GM23338 (cell line): ENCODE measurements at regions not wholly inside any gene's neighbourhood (a gene's known extent, or its start where the extent isn't known, plus 50 kb on each side); places are given as distances from the start of the nearest gene placed in this dataset.

ENCODE experiments used
- ATAC-seq: fragments of 200-7000 bp; cut with Tn5 transposase; 3 replicates; pipeline ENCODE4 v1.9.1; 2020
- DNase-seq: peaks from one replicate; pipeline ENCODE4 v3.0.0-alpha.2; 2015; ENCODE audit warnings: low spot score
- H2AFZ ChIP-seq: fragments of 200-600 bp; sonication (generic); 2 replicates; pipeline ENCODE4 v1.8.0; 2016; ENCODE audit warnings: antibody characterized with exemption, mild to moderate bottlenecking, moderate library complexity
- H3F3A ChIP-seq: fragments of 200-600 bp; sonication (generic); replicated peaks from 2 replicates; pipeline ENCODE4 v1.8.0; 2017; ENCODE audit warnings: antibody characterized with exemption, mixed run types, low read depth
- H3K27ac ChIP-seq: fragments of 200-600 bp; sonication (generic); 2 replicates; pipeline ENCODE4 v1.6.1; 2016; ENCODE audit warnings: low read depth
- H3K27me3 ChIP-seq: fragments of 200-600 bp; sonication (generic); 2 replicates; pipeline ENCODE4 v1.8.0; 2016; ENCODE audit warnings: mild to moderate bottlenecking, mixed run types, moderate library complexity; ENCODE audit not compliant: insufficient read depth
- H3K36me3 ChIP-seq: fragments of 200-600 bp; sonication (generic); 2 replicates; pipeline ENCODE4 v1.8.0; 2016; ENCODE audit warnings: mild to moderate bottlenecking; ENCODE audit not compliant: insufficient read depth
- H3K4me1 ChIP-seq: fragments of 200-600 bp; sonication (generic); 2 replicates; pipeline ENCODE4 v1.8.0; 2016; ENCODE audit warnings: mild to moderate bottlenecking, moderate library complexity; ENCODE audit not compliant: insufficient read depth
- H3K4me2 ChIP-seq: fragments of 200-600 bp; sonication (generic); 2 replicates; pipeline ENCODE4 v1.7.1; 2017; ENCODE audit warnings: mixed run types
- H3K4me3 ChIP-seq: fragments of 200-600 bp; sonication (generic); 2 replicates; pipeline ENCODE4 v1.6.1; 2016; ENCODE audit warnings: mixed run types
- H3K79me2 ChIP-seq: fragments of 200-600 bp; sonication (generic); replicated peaks from 2 replicates; pipeline ENCODE4 v1.8.0; 2017; ENCODE audit warnings: mild to moderate bottlenecking; ENCODE audit not compliant: insufficient read depth
- H3K9me2 ChIP-seq: fragments of 200-600 bp; sonication (generic); 2 replicates; pipeline ENCODE4 v1.8.0; 2017; ENCODE audit not compliant: insufficient read depth
- H4K20me1 ChIP-seq: fragments of 200-600 bp; sonication (generic); replicated peaks from 2 replicates; pipeline ENCODE4 v1.8.0; 2017; ENCODE audit warnings: mild to moderate bottlenecking; ENCODE audit not compliant: insufficient read depth
- H3K27ac Mint-ChIP-seq: 2 replicates; pipeline ENCODE4 v1.8.0; 2020; ENCODE audit warnings: inconsistent platforms, mild to moderate bottlenecking, moderate library complexity, mixed read lengths
- H3K27me3 Mint-ChIP-seq: 3 replicates; pipeline ENCODE4 v1.8.0; 2022; ENCODE audit warnings: low read depth, mild to moderate bottlenecking, moderate library complexity, mixed read lengths, inconsistent platforms; ENCODE audit not compliant: insufficient read depth, poor library complexity
- H3K36me3 Mint-ChIP-seq: 3 replicates; pipeline ENCODE4 v1.8.0; 2021; ENCODE audit warnings: low read depth, mild to moderate bottlenecking, inconsistent platforms, moderate library complexity, mixed read lengths
- H3K4me1 Mint-ChIP-seq: 3 replicates; pipeline ENCODE4 v1.8.0; 2020; ENCODE audit warnings: mild to moderate bottlenecking, inconsistent platforms, mixed read lengths
- H3K4me3 Mint-ChIP-seq: 3 replicates; pipeline ENCODE4 v1.8.0; 2021; ENCODE audit warnings: moderate library complexity, mild to moderate bottlenecking, inconsistent platforms, mixed read lengths
- H3K9me3 Mint-ChIP-seq: 3 replicates; pipeline ENCODE4 v1.8.0; 2020; ENCODE audit warnings: moderate library complexity, mild to moderate bottlenecking, inconsistent platforms, mixed read lengths
- CREB1 ChIP-seq: fragments of 250-450 bp; sonication (Bioruptor Pico); IDR thresholded peaks from 2 replicates; pipeline ENCODE4 v1.5.0; 2020; ENCODE audit warnings: low read depth, mild to moderate bottlenecking, moderate library complexity
- TF ChIP-seq, protein P1 (sequence below): IDR thresholded peaks from one replicate; pipeline ENCODE4 v1.6.1; 2018; ENCODE audit warnings: antibody characterized with exemption; ENCODE audit not compliant: unreplicated experiment

DNA sequence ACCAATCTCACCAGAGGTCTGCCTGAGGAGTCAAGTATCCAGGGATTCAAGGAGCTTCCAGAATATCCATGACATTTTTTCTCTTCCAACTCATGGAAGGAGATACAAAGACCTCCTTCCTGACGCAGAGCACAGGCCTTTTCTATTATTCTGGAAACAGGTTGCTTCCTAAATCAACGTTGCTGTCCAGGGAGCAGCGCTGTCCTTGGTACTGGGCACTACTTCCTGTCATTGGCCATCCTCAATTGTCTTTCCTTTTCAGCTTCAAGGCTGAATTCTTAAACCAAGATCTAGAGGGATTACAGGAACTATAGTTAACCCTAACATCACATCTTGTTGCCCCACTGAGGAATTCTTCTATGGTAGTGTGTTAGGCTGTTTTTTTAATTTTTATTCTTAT is 50.4 kb upstream of the TBC1D21 start:
- Histone ChIP-seq H3K9me2 (no peaks in the 10 kb centered on the region), H3F3A (no peaks in the 10 kb centered on the region), H3K4me3 (no peak overlapping the region), H3K27ac (no peak overlapping the region), H3K79me2 (no peaks in the 10 kb centered on the region), H3K4me2 (no peak overlapping the region), H3K36me3 (no peaks in the 10 kb centered on the region), H2AFZ (no peak overlapping the region), H3K4me1 (no peaks in the 10 kb centered on the region), H4K20me1 (no peaks in the 10 kb centered on the region), H3K27me3 (no peaks in the 10 kb centered on the region)
- no peak for TF ChIP-seq CREB1 (CRISPR knock-in tag)
- TF ChIP-seq, protein P1, sequence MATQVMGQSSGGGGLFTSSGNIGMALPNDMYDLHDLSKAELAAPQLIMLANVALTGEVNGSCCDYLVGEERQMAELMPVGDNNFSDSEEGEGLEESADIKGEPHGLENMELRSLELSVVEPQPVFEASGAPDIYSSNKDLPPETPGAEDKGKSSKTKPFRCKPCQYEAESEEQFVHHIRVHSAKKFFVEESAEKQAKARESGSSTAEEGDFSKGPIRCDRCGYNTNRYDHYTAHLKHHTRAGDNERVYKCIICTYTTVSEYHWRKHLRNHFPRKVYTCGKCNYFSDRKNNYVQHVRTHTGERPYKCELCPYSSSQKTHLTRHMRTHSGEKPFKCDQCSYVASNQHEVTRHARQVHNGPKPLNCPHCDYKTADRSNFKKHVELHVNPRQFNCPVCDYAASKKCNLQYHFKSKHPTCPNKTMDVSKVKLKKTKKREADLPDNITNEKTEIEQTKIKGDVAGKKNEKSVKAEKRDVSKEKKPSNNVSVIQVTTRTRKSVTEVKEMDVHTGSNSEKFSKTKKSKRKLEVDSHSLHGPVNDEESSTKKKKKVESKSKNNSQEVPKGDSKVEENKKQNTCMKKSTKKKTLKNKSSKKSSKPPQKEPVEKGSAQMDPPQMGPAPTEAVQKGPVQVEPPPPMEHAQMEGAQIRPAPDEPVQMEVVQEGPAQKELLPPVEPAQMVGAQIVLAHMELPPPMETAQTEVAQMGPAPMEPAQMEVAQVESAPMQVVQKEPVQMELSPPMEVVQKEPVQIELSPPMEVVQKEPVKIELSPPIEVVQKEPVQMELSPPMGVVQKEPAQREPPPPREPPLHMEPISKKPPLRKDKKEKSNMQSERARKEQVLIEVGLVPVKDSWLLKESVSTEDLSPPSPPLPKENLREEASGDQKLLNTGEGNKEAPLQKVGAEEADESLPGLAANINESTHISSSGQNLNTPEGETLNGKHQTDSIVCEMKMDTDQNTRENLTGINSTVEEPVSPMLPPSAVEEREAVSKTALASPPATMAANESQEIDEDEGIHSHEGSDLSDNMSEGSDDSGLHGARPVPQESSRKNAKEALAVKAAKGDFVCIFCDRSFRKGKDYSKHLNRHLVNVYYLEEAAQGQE: peak; percentile 94
- DNase-seq (peak; percentile 68), ATAC-seq (peak; percentile 48)
- H3K4me1 Mint-ChIP-seq: no peaks in the 10 kb centered on the region
- no peaks in the 10 kb centered on the region; the same call in 2 of the 3 replicates for H3K9me3 Mint-ChIP-seq
- no peak overlapping the region for H3K27ac Mint-ChIP-seq
- no peaks in the 10 kb centered on the region for H3K27me3 Mint-ChIP-seq
- H3K36me3 Mint-ChIP-seq: no peaks in the 10 kb centered on the region
- H3K4me3 Mint-ChIP-seq: no peak overlapping the region
